AG04450 (cell line): ENCODE measurements at regions not wholly inside any gene's neighbourhood (a gene's known extent, or its start where the extent isn't known, plus 50 kb on each side); places are given as distances from the start of the nearest gene placed in this dataset.

Experiments used
- CTCF ChIA-PET: fragments of 300-600, 350-600 bp; formaldehyde crosslinking; extraction: SDS; loops from one replicate; lab custom pipeline; 2022; ENCODE audit warnings: antibody characterized with exemption, inconsistent platforms; lab: Charles Lee
- POLR2A ChIA-PET: fragments of 350-600 bp; formaldehyde crosslinking; extraction: SDS; loops from one replicate; lab custom pipeline; 2021; ENCODE audit warnings: antibody characterized with exemption, inconsistent platforms; lab: Yijun Ruan, JAX
- DNase-seq: peaks from one replicate; pipeline ENCODE4 v3.0.0-alpha.2; 2011; ENCODE audit warnings: low read depth, low spot score
- H3K27ac ChIP-seq: one replicate; pipeline ENCODE4 v1.5.1; 2012; ENCODE audit warnings: low read depth, low read length, control low read depth
- H3K27me3 ChIP-seq: one replicate; pipeline ENCODE4 v1.6.0; 2012; ENCODE audit warnings: low read length; ENCODE audit not compliant: control insufficient read depth, insufficient read depth
- H3K4me3 ChIP-seq: 2 replicates; pipeline ENCODE4 v1.5.1; 2011; ENCODE audit warnings: mild to moderate bottlenecking, low read depth, low read length, control low read depth
- H3K9me3 ChIP-seq: 2 replicates; pipeline ENCODE4 v1.5.1; 2012; ENCODE audit warnings: low read length; ENCODE audit not compliant: control insufficient read depth, insufficient read depth
- CTCF ChIP-seq: IDR thresholded peaks from 2 replicates; pipeline ENCODE4 v1.5.1; 2011; ENCODE audit warnings: low read depth, low read length, control low read depth, inconsistent platforms

- ChIA-PET POLR2A (no interaction called here), CTCF (no interaction called here)
- Histone ChIP-seq H3K27me3 (no peaks in the 10 kb centered on the region), H3K27ac (no peak overlapping the region), H3K4me3 (no peak overlapping the region), H3K9me3 (peaks cover 10% of the 10 kb centered on the region)
- DNase-seq, result no peak
- TF ChIP-seq CTCF, result no peak
Measured at GRCh38 chr11:130600616-130601015, 152.2 kb downstream of the ADAMTS15 start.

- ChIA-PET CTCF (no interaction called here), POLR2A (no interaction called here)
- H3K27me3 ChIP-seq, result no peaks in the 10 kb centered on the region
- peak overlapping the region; percentile 52 for H3K27ac ChIP-seq
- TF ChIP-seq CTCF, result no peak
- H3K4me3 ChIP-seq, result no peak overlapping the region
- DNase-seq, result no peak
- peaks cover 10% of the 10 kb centered on the region for H3K9me3 ChIP-seq
Measured at GRCh38 chr11:130601141-130601540, 152.7 kb downstream of the ADAMTS15 start.

- peaks cover 10% of the 10 kb centered on the region for H3K9me3 ChIP-seq
- ChIA-PET CTCF (no interaction called here), POLR2A (no interaction called here)
- no peaks in the 10 kb centered on the region for H3K27me3 ChIP-seq
- no peak for TF ChIP-seq CTCF
- H3K27ac ChIP-seq, result no peak overlapping the region
- H3K4me3 ChIP-seq, result no peak overlapping the region
- no peak for DNase-seq
Measured at GRCh38 chr11:130601764-130602460, 153.5 kb downstream of the ADAMTS15 start.

- no peak overlapping the region for H3K4me3 ChIP-seq
- H3K27ac ChIP-seq, result no peak overlapping the region
- ChIA-PET CTCF (no interaction called here), POLR2A (no interaction called here)
- no peaks in the 10 kb centered on the region for H3K27me3 ChIP-seq
- peaks cover 10% of the 10 kb centered on the region for H3K9me3 ChIP-seq
- TF ChIP-seq CTCF, result no peak
- no peak for DNase-seq
Measured at GRCh38 chr11:130602641-130603334, 154.3 kb downstream of the ADAMTS15 start.

GRCh38 chr11:130603335-130603906 is 155.0 kb downstream of the ADAMTS15 start:
- Histone ChIP-seq H3K4me3 (no peak overlapping the region), H3K27me3 (no peaks in the 10 kb centered on the region), H3K27ac (no peak overlapping the region), H3K9me3 (peaks cover 10% of the 10 kb centered on the region)
- DNase-seq, result no peak
- ChIA-PET POLR2A (no interaction called here), CTCF (no interaction called here)
- TF ChIP-seq CTCF, result no peak
